ENCODE measurements at regions not wholly inside any gene's neighbourhood (a gene's known extent, or its start where the extent isn't known, plus 50 kb on each side); places are given as distances from the start of the nearest gene placed in this dataset.

GRCh38 chr1:38305666-38306065 lies 259.1 kb upstream of the POU3F1 start:
- DNase-seq (ENCODE audit: low read depth), result no peak
- no peak overlapping the region for H3K4me3 ChIP-seq (ENCODE audit: low read depth, low read length)
- TF ChIP-seq, protein P1, sequence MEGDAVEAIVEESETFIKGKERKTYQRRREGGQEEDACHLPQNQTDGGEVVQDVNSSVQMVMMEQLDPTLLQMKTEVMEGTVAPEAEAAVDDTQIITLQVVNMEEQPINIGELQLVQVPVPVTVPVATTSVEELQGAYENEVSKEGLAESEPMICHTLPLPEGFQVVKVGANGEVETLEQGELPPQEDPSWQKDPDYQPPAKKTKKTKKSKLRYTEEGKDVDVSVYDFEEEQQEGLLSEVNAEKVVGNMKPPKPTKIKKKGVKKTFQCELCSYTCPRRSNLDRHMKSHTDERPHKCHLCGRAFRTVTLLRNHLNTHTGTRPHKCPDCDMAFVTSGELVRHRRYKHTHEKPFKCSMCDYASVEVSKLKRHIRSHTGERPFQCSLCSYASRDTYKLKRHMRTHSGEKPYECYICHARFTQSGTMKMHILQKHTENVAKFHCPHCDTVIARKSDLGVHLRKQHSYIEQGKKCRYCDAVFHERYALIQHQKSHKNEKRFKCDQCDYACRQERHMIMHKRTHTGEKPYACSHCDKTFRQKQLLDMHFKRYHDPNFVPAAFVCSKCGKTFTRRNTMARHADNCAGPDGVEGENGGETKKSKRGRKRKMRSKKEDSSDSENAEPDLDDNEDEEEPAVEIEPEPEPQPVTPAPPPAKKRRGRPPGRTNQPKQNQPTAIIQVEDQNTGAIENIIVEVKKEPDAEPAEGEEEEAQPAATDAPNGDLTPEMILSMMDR (IDR thresholded peaks at IDR 0.05; ENCODE audit: insufficient read depth, low read depth, low read length), result no peak

- TF ChIP-seq, protein P1 (IDR thresholded peaks at IDR 0.05; ENCODE audit: insufficient read depth, low read depth, low read length), result no peak
- DNase-seq (ENCODE audit: low read depth), result no peak
- H3K4me3 ChIP-seq (ENCODE audit: low read depth, low read length), result no peak overlapping the region
These were observed 257.2 kb upstream of the POU3F1 start for GRCh38 chr1:38303843-38304242.

DNA sequence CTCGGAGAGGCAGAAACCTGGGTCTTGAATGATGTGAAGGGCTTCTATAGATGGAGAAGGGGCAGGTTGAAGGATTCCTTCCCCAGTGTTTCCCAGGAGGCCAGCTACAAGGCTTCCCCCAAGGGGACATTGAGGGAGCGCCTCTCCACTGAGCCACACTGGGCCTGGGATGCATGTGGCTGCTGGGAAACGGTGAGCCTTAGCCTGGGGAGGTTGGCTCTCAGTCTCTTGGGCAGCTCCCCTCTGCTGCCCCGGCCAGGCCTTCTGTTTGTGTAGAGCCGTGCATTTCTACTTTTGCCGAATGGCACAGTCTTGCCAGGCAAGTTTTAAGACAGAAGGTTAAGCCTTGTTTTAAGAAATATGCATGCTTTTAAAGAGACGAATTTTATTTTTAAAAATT lies 254.4 kb upstream of the POU3F1 start:
- no peak for DNase-seq (ENCODE audit: low read depth)
- TF ChIP-seq, protein P1 (IDR thresholded peaks at IDR 0.05; ENCODE audit: insufficient read depth, low read depth, low read length), result no peak
- H3K4me3 ChIP-seq (ENCODE audit: low read depth, low read length), result no peak overlapping the region

- no peak overlapping the region for H3K4me3 ChIP-seq (ENCODE audit: low read depth, low read length)
- TF ChIP-seq, protein P1 (IDR thresholded peaks at IDR 0.05; ENCODE audit: insufficient read depth, low read depth, low read length), result no peak
- no peak for DNase-seq (ENCODE audit: low read depth)
These were observed 254.0 kb upstream of the POU3F1 start for GRCh38 chr1:38300616-38301015.

DNA sequence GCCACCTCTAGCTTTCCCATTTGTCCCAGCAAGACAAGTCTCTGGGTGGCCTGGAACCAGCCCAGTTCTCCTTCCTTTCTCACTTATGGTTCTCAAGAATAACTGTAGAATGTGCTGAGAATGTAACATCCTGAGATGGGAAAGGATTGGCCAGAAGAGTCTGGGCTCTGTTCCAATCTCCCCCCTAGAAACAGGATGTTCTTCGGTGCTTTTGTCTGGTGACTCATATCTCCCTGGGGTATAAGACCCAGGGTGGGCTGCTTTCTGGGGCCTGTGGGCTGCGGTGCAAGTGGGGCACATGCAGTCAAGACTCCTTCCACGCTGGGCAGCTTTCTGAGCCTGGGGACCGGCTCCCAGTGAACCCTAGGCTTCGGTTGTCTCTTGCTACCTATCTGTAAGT lies 251.2 kb upstream of the POU3F1 start:
- TF ChIP-seq, protein P1 (IDR thresholded peaks at IDR 0.05; ENCODE audit: insufficient read depth, low read depth, low read length), result no peak
- no peak for DNase-seq (ENCODE audit: low read depth)
- H3K4me3 ChIP-seq (ENCODE audit: low read depth, low read length), result no peak overlapping the region

DNA sequence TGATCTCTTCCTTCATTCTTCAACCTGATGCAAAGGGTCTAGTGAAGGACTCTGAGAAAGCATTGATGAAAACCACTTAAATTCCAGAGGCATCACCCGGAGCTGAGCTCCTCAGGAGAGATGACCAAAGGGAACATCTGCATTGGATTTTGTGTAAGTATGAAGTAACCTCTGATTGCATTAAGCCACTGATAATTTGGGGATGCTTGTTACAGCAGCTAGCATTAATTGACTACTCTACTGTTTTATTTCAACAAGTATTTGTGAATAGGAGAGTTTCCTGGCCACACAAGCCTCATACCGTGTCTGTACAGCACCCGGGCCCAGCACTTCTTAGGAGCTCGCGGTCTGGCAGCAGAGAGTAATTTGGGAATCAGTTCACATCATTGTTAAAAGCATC lies 250.7 kb upstream of the POU3F1 start:
- H3K4me3 ChIP-seq (ENCODE audit: low read depth, low read length), result no peak overlapping the region
- TF ChIP-seq, protein P1 (IDR thresholded peaks at IDR 0.05; ENCODE audit: insufficient read depth, low read depth, low read length), result no peak
- DNase-seq (ENCODE audit: low read depth), result no peak

- TF ChIP-seq, protein P1 (IDR thresholded peaks at IDR 0.05; ENCODE audit: insufficient read depth, low read depth, low read length), result no peak
- DNase-seq (ENCODE audit: low read depth), result no peak
- no peak overlapping the region for H3K4me3 ChIP-seq (ENCODE audit: low read depth, low read length)
These were observed 249.5 kb upstream of the POU3F1 start for GRCh38 chr1:38296047-38296446.

Data from fibroblast of villous mesenchyme (primary cell).